ENCODE measurements at regions not wholly inside any gene's neighbourhood (a gene's known extent, or its start where the extent isn't known, plus 50 kb on each side); places are given as distances from the start of the nearest gene placed in this dataset.

DNA sequence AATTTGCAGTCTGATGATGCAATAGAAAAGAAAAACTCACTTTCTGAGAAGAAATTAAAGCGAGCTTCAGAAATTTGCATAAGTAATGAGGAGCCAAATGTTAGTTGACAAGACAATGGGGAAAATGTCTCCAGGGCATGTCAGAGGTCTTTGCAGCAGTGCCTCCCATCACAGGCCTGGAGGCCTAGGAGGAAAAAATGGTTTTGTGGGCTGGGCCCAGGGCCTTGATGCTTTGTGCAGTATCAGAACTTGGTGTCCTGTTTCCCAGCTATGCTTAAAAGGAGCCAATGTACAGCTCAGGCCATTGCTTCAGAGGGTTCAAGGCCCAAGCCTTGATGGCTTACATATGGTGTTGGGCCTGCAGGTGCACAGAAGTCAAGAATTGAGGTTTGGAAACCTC is 298.4 kb downstream of the SMARCA2 start:
- no peak for DNase-seq (ENCODE audit: extremely low read depth, low read depth)
- no peak overlapping the region for H3K4me3 ChIP-seq (replicated peaks; ENCODE audit: low read depth, low read length)
- TF ChIP-seq, protein P1, sequence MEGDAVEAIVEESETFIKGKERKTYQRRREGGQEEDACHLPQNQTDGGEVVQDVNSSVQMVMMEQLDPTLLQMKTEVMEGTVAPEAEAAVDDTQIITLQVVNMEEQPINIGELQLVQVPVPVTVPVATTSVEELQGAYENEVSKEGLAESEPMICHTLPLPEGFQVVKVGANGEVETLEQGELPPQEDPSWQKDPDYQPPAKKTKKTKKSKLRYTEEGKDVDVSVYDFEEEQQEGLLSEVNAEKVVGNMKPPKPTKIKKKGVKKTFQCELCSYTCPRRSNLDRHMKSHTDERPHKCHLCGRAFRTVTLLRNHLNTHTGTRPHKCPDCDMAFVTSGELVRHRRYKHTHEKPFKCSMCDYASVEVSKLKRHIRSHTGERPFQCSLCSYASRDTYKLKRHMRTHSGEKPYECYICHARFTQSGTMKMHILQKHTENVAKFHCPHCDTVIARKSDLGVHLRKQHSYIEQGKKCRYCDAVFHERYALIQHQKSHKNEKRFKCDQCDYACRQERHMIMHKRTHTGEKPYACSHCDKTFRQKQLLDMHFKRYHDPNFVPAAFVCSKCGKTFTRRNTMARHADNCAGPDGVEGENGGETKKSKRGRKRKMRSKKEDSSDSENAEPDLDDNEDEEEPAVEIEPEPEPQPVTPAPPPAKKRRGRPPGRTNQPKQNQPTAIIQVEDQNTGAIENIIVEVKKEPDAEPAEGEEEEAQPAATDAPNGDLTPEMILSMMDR (IDR thresholded peaks at IDR 0.05; ENCODE audit: low read depth, low read length, missing control alignments) = no peak

DNA sequence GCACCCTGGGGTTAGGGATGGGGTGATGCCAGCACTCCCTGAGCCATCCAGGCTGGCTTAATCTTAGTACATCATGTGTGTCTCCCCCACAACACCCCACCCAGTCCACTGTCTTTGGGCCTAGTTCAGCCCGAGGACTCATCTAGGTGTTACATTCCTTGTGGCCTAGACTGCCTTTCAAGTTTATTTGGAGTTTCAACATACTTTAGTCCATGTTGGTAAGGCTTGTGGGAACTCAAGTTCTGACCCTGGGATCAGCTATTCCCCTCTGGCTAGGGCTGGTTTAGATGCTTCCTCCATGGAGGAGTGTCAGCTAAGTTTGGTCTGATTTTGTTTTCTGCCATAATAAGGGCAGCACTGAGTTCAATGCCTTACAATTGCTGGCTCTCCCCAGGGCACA is 302.4 kb downstream of the SMARCA2 start:
- H3K4me3 ChIP-seq (replicated peaks; ENCODE audit: low read depth, low read length) = no peak overlapping the region
- no peak for DNase-seq (ENCODE audit: extremely low read depth, low read depth)
- TF ChIP-seq, protein P1 (IDR thresholded peaks at IDR 0.05; ENCODE audit: low read depth, low read length, missing control alignments) = no peak

DNA sequence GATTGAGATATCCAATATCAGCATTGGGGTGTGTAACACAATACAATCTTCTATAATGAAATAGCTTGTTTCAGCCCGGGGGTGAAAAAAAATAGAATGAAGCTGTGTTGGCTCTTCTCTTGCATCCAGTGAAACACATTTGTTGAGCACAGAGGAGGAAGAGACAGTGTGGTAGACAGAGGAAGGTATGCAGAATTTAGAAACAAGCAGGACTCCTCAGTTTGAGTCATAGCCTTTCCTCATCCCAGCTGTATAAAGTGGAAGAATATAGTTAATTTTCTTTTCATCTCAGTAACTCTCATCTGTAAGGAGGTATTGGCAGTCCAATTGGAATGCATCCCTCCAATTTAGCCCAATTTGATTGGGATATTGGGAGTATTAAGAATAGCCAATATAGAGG is 302.2 kb upstream of the VLDLR start:
- no peak overlapping the region for H3K4me3 ChIP-seq (replicated peaks; ENCODE audit: low read depth, low read length)
- no peak for DNase-seq (ENCODE audit: extremely low read depth, low read depth)
- TF ChIP-seq, protein P1 (IDR thresholded peaks at IDR 0.05; ENCODE audit: low read depth, low read length, missing control alignments) = no peak

DNA sequence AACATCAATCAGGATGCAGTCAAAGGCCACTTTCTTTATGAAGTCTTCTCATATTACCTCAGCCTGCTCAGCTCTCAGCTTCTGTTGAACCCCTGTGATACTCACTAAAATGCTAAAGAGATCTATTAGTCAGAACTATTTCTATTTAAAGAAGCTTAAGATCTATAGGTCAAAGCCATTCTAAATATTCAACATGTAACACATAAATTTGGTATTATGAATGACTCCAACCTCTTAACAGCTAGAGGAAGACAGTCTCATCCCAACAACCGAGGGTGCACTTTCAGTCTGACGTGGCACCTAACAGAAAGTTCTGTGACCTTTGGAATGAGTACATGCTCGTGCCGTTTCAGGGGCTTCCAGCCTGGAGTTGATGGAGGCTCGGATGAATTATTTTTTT is 301.5 kb upstream of the VLDLR start:
- no peak for DNase-seq (ENCODE audit: extremely low read depth, low read depth)
- no peak overlapping the region for H3K4me3 ChIP-seq (replicated peaks; ENCODE audit: low read depth, low read length)
- TF ChIP-seq, protein P1 (IDR thresholded peaks at IDR 0.05; ENCODE audit: low read depth, low read length, missing control alignments) = no peak

DNA sequence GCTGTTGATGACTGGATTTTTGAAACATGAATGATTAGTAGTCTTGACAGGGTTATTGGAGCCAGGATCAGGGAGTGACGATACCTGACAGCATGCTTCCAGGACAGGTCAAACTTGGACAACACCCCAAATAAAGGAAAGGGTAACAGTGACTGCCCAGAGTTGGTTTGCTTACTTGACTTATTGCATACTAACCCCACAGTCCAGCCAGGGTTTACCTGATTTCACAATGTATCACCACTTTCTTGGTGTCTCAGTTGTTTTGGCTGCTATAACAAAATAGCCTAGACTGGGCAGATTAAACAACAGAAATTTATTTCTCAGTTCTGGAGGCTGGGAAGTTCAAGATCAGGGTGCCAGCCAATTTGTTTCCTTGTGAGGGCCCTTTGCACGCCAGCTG is 301.0 kb upstream of the VLDLR start:
- TF ChIP-seq, protein P1 (IDR thresholded peaks at IDR 0.05; ENCODE audit: low read depth, low read length, missing control alignments) = no peak
- no peak overlapping the region for H3K4me3 ChIP-seq (replicated peaks; ENCODE audit: low read depth, low read length)
- DNase-seq (ENCODE audit: extremely low read depth, low read depth) = no peak

DNA sequence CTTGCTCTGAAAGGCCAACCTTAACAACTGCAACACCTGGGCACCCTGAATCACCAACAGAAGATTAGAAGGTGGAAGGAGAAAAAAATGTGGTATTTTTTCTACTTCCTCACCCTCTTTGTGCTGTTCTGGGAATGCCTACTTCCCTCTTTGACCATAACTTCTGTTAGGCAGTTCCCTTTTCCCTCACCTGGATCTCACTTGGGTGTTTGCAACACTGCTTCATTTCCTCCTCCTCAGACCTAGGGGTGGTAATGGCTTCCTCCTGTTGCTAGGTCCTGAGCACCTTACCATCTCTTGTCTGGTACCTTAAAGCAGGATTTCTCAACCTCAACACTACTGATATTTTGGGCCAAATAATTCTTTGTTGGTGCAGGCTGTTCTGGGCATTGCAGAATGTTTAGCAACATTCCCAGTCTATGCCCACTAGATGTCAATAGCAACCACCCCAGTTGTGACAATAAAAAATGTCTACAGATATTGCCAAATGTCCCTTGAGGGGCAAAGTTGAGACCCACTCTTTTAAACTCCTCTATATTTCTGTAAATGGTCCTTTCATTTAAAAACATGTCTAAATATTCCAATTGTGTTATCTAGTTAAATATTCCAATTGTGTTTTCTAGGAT is 300.0 kb upstream of the VLDLR start:
- no peak for DNase-seq (ENCODE audit: extremely low read depth, low read depth)
- no peak overlapping the region for H3K4me3 ChIP-seq (replicated peaks; ENCODE audit: low read depth, low read length)

More for the DNA sequence above, 300.0 kb upstream of the VLDLR start:
- TF ChIP-seq, protein P1 (IDR thresholded peaks at IDR 0.05; ENCODE audit: low read depth, low read length, missing control alignments) = no peak
